ENCODE measurements at regions not wholly inside any gene's neighbourhood (a gene's known extent, or its start where the extent isn't known, plus 50 kb on each side); places are given as distances from the start of the nearest gene placed in this dataset.

DNA sequence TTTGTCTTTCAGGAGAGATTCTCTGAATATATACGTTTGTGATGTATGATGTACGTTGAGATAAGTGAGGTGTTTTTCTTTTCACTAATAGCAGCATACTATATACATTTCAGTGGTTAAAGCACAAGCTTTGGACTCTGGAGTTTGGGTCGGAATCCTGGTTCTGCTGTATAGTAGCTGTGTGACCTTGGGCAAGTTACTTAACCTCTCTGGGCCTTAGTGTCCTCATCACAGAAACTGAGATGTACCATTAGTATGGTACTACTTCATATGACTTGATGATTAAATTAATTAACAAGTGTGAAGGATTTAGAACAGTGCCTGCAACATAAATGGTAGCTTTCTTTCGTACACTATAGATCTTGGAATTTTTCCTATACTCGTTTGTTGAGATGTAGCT is 258.7 kb downstream of the CDCA7 start:
- no peak overlapping the region for H3K27ac ChIP-seq (replicated peaks)
- TF ChIP-seq, protein P1, sequence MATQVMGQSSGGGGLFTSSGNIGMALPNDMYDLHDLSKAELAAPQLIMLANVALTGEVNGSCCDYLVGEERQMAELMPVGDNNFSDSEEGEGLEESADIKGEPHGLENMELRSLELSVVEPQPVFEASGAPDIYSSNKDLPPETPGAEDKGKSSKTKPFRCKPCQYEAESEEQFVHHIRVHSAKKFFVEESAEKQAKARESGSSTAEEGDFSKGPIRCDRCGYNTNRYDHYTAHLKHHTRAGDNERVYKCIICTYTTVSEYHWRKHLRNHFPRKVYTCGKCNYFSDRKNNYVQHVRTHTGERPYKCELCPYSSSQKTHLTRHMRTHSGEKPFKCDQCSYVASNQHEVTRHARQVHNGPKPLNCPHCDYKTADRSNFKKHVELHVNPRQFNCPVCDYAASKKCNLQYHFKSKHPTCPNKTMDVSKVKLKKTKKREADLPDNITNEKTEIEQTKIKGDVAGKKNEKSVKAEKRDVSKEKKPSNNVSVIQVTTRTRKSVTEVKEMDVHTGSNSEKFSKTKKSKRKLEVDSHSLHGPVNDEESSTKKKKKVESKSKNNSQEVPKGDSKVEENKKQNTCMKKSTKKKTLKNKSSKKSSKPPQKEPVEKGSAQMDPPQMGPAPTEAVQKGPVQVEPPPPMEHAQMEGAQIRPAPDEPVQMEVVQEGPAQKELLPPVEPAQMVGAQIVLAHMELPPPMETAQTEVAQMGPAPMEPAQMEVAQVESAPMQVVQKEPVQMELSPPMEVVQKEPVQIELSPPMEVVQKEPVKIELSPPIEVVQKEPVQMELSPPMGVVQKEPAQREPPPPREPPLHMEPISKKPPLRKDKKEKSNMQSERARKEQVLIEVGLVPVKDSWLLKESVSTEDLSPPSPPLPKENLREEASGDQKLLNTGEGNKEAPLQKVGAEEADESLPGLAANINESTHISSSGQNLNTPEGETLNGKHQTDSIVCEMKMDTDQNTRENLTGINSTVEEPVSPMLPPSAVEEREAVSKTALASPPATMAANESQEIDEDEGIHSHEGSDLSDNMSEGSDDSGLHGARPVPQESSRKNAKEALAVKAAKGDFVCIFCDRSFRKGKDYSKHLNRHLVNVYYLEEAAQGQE (IDR thresholded peaks at IDR 0.05; ENCODE audit: insufficient replicate concordance, low read depth), result no peak
- no peak for TF ChIP-seq SPI1 (IDR thresholded peaks at IDR 0.05; ENCODE audit: borderline replicate concordance, low read depth)
- no peak overlapping the region for H3K4me3 ChIP-seq (replicated peaks; ENCODE audit: insufficient read depth, low read length)

GRCh38 chr2:173614265-173614930 is 259.7 kb downstream of the CDCA7 start:
- DNase-seq (ENCODE audit: low read depth in 1 of 2, low spot score in 1 of 2), result no peak
- TF ChIP-seq SPI1 (IDR thresholded peaks at IDR 0.05; ENCODE audit: borderline replicate concordance, low read depth), result no peak
- no peak for TF ChIP-seq GABPA (IDR thresholded peaks at IDR 0.05; ENCODE audit: low read depth)
- TF ChIP-seq, protein P1 (IDR thresholded peaks at IDR 0.05; ENCODE audit: insufficient replicate concordance, low read depth), result no peak
- no peak for TF ChIP-seq CTCF (IDR thresholded peaks at IDR 0.05; ENCODE audit: insufficient read depth, low read length)
- TF ChIP-seq POLR2AphosphoS5 (IDR thresholded peaks at IDR 0.05; ENCODE audit: low read depth), result no peak
- Histone ChIP-seq H3K27me3 (ENCODE audit: insufficient read depth, poor library complexity, severe bottlenecking) (no peaks in the 10 kb centered on the region), H3K27ac (replicated peaks) (no peak overlapping the region), H3K4me3 (replicated peaks; ENCODE audit: insufficient read depth, low read length) (no peak overlapping the region)

More for the DNA sequence above, 258.7 kb downstream of the CDCA7 start:
- DNase-seq (ENCODE audit: low read depth in 1 of 2, low spot score in 1 of 2), result no peak
- no peaks in the 10 kb centered on the region for H3K27me3 ChIP-seq (ENCODE audit: insufficient read depth, poor library complexity, severe bottlenecking)

- Histone ChIP-seq H3K4me3 (replicated peaks; ENCODE audit: insufficient read depth, low read length) (no peak overlapping the region), H3K27ac (replicated peaks) (no peak overlapping the region), H3K27me3 (ENCODE audit: insufficient read depth, poor library complexity, severe bottlenecking) (peaks cover 2% of the 10 kb centered on the region)
- TF ChIP-seq CTCF (IDR thresholded peaks at IDR 0.05; ENCODE audit: insufficient read depth, low read length) (no peak), POLR2AphosphoS5 (IDR thresholded peaks at IDR 0.05; ENCODE audit: low read depth) (no peak), GABPA (IDR thresholded peaks at IDR 0.05; ENCODE audit: low read depth) (no peak), SPI1 (IDR thresholded peaks at IDR 0.05; ENCODE audit: borderline replicate concordance, low read depth) (no peak)
- TF ChIP-seq, protein P1 (IDR thresholded peaks at IDR 0.05; ENCODE audit: insufficient replicate concordance, low read depth), result no peak
- DNase-seq (ENCODE audit: low read depth in 1 of 2, low spot score in 1 of 2), result no peak
Measured at GRCh38 chr2:173623438-173624319, 269.0 kb downstream of the CDCA7 start.
